ENCODE measurements at regions not wholly inside any gene's neighbourhood (a gene's known extent, or its start where the extent isn't known, plus 50 kb on each side); places are given as distances from the start of the nearest gene placed in this dataset.

DNA sequence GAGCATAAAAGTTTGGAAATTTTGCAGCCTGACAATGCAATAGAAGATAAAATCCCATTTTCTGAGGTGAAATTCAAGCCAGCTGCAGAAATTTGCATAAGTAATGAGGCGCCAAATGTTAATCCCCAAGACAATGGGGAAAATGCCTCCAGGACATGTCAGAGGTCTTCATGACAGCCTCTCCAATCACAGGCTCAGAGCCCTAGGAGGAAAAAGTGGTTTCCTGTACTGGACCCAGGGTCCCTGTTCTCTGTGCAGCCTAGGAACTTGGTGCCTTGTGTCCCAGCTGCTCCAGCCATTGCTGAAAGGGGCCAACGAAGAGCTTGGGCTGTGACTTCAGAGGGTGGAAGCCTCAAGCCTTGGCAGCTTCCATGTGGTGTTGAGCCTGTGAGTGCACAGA is 1218.1 kb downstream of the GALC start:
- TF ChIP-seq, protein P1, sequence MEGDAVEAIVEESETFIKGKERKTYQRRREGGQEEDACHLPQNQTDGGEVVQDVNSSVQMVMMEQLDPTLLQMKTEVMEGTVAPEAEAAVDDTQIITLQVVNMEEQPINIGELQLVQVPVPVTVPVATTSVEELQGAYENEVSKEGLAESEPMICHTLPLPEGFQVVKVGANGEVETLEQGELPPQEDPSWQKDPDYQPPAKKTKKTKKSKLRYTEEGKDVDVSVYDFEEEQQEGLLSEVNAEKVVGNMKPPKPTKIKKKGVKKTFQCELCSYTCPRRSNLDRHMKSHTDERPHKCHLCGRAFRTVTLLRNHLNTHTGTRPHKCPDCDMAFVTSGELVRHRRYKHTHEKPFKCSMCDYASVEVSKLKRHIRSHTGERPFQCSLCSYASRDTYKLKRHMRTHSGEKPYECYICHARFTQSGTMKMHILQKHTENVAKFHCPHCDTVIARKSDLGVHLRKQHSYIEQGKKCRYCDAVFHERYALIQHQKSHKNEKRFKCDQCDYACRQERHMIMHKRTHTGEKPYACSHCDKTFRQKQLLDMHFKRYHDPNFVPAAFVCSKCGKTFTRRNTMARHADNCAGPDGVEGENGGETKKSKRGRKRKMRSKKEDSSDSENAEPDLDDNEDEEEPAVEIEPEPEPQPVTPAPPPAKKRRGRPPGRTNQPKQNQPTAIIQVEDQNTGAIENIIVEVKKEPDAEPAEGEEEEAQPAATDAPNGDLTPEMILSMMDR (IDR thresholded peaks at IDR 0.05), result no peak
- no peak for TF ChIP-seq SIN3A (IDR thresholded peaks at IDR 0.05; ENCODE audit: borderline replicate concordance, insufficient read depth, low read depth, low read length)

Data from Panc1 (cell line).